A673 (cell line): ENCODE measurements at regions not wholly inside any gene's neighbourhood (a gene's known extent, or its start where the extent isn't known, plus 50 kb on each side); places are given as distances from the start of the nearest gene placed in this dataset.

Source experiments
- BruUV-seq: library from RNA; stranded (reverse); fragments of 400-500 nt; replicated peaks from 2 replicates; lab custom pipeline; 2021; lab: Mats Ljungman, UMichigan
- CTCF ChIA-PET: fragments of 300-600 bp; sonication (Branson Sonifier 250); formaldehyde crosslinking; loops from one replicate; lab custom pipeline; 2022; ENCODE audit warnings: antibody characterized with exemption; lab: Charles Lee
- POLR2A ChIA-PET: fragments of 300-600 bp; sonication (Branson Sonifier 250); formaldehyde crosslinking; loops from one replicate; lab custom pipeline; 2022; ENCODE audit warnings: antibody characterized with exemption; ENCODE audit not compliant: low non-redundant PET; lab: Charles Lee
- DNase-seq: peaks from one replicate; pipeline ENCODE4 v3.0.0-alpha.2; 2015; ENCODE audit warnings: low spot score
- H3K27ac ChIP-seq: fragments of 200-600 bp; sonication (generic); 2 replicates; pipeline ENCODE4 v1.5.1; 2016; ENCODE audit warnings: mixed run types, low read depth, mild to moderate bottlenecking, mixed read lengths, antibody characterized with exemption, low read length; ENCODE audit not compliant: poor library complexity, severe bottlenecking
- H3K27me3 ChIP-seq: fragments of 200-600 bp; sonication (generic); replicated peaks from 2 replicates; pipeline ENCODE4 v1.6.1; 2017; ENCODE audit warnings: mixed run types, low read depth, mild to moderate bottlenecking, mixed read lengths, antibody characterized with exemption, low read length; ENCODE audit not compliant: insufficient read depth, poor library complexity
- H3K36me3 ChIP-seq: fragments of 200-600 bp; sonication (generic); 2 replicates; pipeline ENCODE4 v1.6.1; 2016; ENCODE audit warnings: mixed run types, mild to moderate bottlenecking, mixed read lengths, antibody characterized with exemption, low read length; ENCODE audit not compliant: insufficient read depth, poor library complexity, severe bottlenecking
- H3K4me1 ChIP-seq: fragments of 200-600 bp; sonication (generic); 2 replicates; pipeline ENCODE4 v1.6.1; 2017; ENCODE audit warnings: mixed run types, mild to moderate bottlenecking, mixed read lengths, antibody characterized with exemption, low read length; ENCODE audit not compliant: insufficient read depth, poor library complexity, severe bottlenecking
- H3K4me3 ChIP-seq: fragments of 200-600 bp; sonication (generic); 2 replicates; pipeline ENCODE4 v1.5.1; 2016; ENCODE audit warnings: low read depth, mixed run types, mild to moderate bottlenecking, mixed read lengths, low read length; ENCODE audit not compliant: poor library complexity, severe bottlenecking
- H3K9me3 ChIP-seq: fragments of 200-600 bp; sonication (generic); 2 replicates; pipeline ENCODE4 v1.6.1; 2016; ENCODE audit warnings: mixed run types, low read depth, mild to moderate bottlenecking, mixed read lengths, antibody characterized with exemption, low read length; ENCODE audit not compliant: poor library complexity, severe bottlenecking
- EZH2 ChIP-seq: fragments of 200-600 bp; sonication (generic); IDR thresholded peaks from 2 replicates; pipeline ENCODE4 v1.6.1; 2017; ENCODE audit warnings: borderline replicate concordance, low read depth, mild to moderate bottlenecking, mixed read lengths, antibody characterized with exemption, low read length; ENCODE audit not compliant: poor library complexity, severe bottlenecking
- intact Hi-C: fragments of 100-400 bp; cut with micrococcal nuclease; formaldehyde crosslinking; loops from one replicate; pipeline ENCODE4 v1.10.0; 2022; ENCODE audit not compliant: unreplicated experiment
- TF ChIP-seq, protein P1 (sequence below): fragments of 300-800, 200-600 bp; sonication (generic); conservative IDR thresholded peaks from 2 replicates; pipeline ENCODE4 v1.5.1; 2017; ENCODE audit warnings: low read depth, mild to moderate bottlenecking, antibody characterized with exemption, low read length, moderate library complexity, mixed read lengths

- no peaks in the 10 kb centered on the region for H3K4me1 ChIP-seq
- peak; percentile 42 for DNase-seq
- POLR2A ChIA-PET, result no interaction called here
- no peak for TF ChIP-seq EZH2
- TF ChIP-seq, protein P1, sequence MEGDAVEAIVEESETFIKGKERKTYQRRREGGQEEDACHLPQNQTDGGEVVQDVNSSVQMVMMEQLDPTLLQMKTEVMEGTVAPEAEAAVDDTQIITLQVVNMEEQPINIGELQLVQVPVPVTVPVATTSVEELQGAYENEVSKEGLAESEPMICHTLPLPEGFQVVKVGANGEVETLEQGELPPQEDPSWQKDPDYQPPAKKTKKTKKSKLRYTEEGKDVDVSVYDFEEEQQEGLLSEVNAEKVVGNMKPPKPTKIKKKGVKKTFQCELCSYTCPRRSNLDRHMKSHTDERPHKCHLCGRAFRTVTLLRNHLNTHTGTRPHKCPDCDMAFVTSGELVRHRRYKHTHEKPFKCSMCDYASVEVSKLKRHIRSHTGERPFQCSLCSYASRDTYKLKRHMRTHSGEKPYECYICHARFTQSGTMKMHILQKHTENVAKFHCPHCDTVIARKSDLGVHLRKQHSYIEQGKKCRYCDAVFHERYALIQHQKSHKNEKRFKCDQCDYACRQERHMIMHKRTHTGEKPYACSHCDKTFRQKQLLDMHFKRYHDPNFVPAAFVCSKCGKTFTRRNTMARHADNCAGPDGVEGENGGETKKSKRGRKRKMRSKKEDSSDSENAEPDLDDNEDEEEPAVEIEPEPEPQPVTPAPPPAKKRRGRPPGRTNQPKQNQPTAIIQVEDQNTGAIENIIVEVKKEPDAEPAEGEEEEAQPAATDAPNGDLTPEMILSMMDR, result no peak
- BruUV-seq, result no TSS peak
- CTCF ChIA-PET, result no interaction called here
- no peaks in the 10 kb centered on the region for H3K9me3 ChIP-seq
- intact Hi-C loops, result no loop called here
- H3K27ac ChIP-seq, result no peak overlapping the region
- peaks cover 8% of the 10 kb centered on the region for H3K27me3 ChIP-seq
- H3K36me3 ChIP-seq, result no peaks in the 10 kb centered on the region
- H3K4me3 ChIP-seq, result no peak overlapping the region
Measured at GRCh38 chr18:53850902-53851301, 373.6 kb downstream of the MBD2 start.

DNA sequence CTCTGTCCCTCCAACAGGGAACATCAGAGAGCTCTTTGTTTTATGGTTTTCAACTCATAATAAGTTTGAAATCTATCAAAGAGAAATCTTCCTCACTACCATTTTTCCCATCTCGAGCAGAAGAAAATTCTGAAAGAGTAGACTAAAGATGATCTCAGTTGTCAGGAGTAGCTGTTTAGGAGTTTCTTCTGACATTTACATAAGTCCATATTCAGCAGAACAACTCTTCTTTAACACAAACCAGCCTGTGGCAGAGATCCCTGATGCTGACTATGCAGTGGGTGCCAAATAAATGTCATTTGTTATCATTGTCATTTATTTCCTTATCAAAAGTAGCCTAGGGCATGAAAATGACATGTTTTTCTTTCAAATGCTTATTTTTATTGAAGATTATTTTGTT, 380.7 kb downstream of the MBD2 start:
- Histone ChIP-seq H3K4me1 (no peaks in the 10 kb centered on the region), H3K4me3 (no peak overlapping the region), H3K27me3 (no peaks in the 10 kb centered on the region), H3K36me3 (no peaks in the 10 kb centered on the region), H3K27ac (no peak overlapping the region), H3K9me3 (no peaks in the 10 kb centered on the region)
- ChIA-PET CTCF (no interaction called here), POLR2A (no interaction called here)
- no TSS peak for BruUV-seq
- intact Hi-C loops, result no loop called here
- no peak for DNase-seq
- TF ChIP-seq, protein P1, result no peak
- TF ChIP-seq EZH2, result no peak

- Histone ChIP-seq H3K9me3 (no peaks in the 10 kb centered on the region), H3K36me3 (no peaks in the 10 kb centered on the region), H3K4me3 (no peak overlapping the region), H3K27ac (no peak overlapping the region), H3K4me1 (no peaks in the 10 kb centered on the region), H3K27me3 (no peaks in the 10 kb centered on the region)
- no TSS peak for BruUV-seq
- TF ChIP-seq, protein P1, result no peak
- TF ChIP-seq EZH2, result no peak
- no peak for DNase-seq
- intact Hi-C loops, result no loop called here
- ChIA-PET CTCF (no interaction called here), POLR2A (no interaction called here)
Measured at GRCh38 chr18:53843113-53843760, 381.2 kb downstream of the MBD2 start.
